C4-2B (cell line): ENCODE measurements at regions not wholly inside any gene's neighbourhood (a gene's known extent, or its start where the extent isn't known, plus 50 kb on each side); places are given as distances from the start of the nearest gene placed in this dataset.

Experiments used
- CTCF ChIP-seq: fragments of 450-650 bp; conservative IDR thresholded peaks from 2 replicates; pipeline ENCODE4 v1.5.1; 2017; ENCODE audit warnings: mild to moderate bottlenecking
- ZFX ChIP-seq: fragments of 450-650 bp; IDR thresholded peaks from 2 replicates; pipeline ENCODE4 v1.6.1; 2017

- TF ChIP-seq CTCF = no peak
- TF ChIP-seq ZFX = no peak
Measured at GRCh38 chr7:109997837-109998236, 1093.1 kb upstream of the LRRN3 start.
